ENCODE measurements at regions not wholly inside any gene's neighbourhood (a gene's known extent, or its start where the extent isn't known, plus 50 kb on each side); places are given as distances from the start of the nearest gene placed in this dataset.

DNA sequence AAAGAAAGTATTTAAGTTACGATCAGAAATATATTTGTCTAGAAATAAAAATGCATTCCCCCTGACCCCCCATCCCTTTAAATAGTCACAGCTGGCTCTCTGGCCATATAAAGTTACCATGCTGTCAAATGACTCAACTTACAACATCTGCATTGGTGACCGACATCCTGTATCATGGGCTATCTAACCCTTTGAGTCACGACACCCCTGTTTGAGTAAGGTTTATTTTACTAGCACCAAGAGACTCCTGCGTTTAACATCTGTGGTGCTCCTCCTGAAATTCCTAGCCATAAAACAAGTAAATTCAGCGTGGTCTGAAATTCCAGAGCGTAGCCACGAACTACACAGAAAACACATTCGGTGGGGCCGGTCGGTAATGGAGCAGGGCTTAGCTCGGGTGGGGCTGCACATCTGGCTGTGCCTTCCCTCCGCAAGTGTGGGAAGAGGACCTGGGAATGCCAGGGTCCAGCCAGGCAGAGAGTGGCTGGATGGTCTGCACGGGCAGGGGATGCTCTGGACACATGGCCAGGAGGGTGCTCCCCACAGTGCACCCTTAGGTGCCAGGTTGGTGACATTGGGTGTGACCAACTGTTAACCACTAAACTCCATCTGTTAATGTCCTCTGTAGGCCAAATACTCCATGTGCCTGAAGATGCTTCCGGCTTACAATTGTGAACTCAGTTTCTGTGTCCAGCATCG lies 53.0 kb upstream of the CLDN14 start:
- Mint-ChIP-seq H3K4me3 (ENCODE audit: unreplicated experiment) (no peak overlapping the region), H3K27me3 (ENCODE audit: low read depth) (peaks cover 12% of the 10 kb centered on the region), H3K36me3 (ENCODE audit: low read depth) (no peaks in the 10 kb centered on the region), H3K4me1 (ENCODE audit: low read depth) (peaks cover 11% of the 10 kb centered on the region), H3K27ac (ENCODE audit: unreplicated experiment) (no peak overlapping the region), H3K9me3 (ENCODE audit: low read depth) (no peaks in the 10 kb centered on the region)
- DNase-seq (ENCODE audit: low spot score), result no peak
- TF ChIP-seq, protein P1, sequence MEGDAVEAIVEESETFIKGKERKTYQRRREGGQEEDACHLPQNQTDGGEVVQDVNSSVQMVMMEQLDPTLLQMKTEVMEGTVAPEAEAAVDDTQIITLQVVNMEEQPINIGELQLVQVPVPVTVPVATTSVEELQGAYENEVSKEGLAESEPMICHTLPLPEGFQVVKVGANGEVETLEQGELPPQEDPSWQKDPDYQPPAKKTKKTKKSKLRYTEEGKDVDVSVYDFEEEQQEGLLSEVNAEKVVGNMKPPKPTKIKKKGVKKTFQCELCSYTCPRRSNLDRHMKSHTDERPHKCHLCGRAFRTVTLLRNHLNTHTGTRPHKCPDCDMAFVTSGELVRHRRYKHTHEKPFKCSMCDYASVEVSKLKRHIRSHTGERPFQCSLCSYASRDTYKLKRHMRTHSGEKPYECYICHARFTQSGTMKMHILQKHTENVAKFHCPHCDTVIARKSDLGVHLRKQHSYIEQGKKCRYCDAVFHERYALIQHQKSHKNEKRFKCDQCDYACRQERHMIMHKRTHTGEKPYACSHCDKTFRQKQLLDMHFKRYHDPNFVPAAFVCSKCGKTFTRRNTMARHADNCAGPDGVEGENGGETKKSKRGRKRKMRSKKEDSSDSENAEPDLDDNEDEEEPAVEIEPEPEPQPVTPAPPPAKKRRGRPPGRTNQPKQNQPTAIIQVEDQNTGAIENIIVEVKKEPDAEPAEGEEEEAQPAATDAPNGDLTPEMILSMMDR (IDR thresholded peaks at IDR 0.05), result no peak

- H3K4me1 Mint-ChIP-seq (ENCODE audit: low read depth), result peaks cover 11% of the 10 kb centered on the region
- H3K27ac Mint-ChIP-seq (ENCODE audit: unreplicated experiment), result no peak overlapping the region
- peaks cover 12% of the 10 kb centered on the region for H3K27me3 Mint-ChIP-seq (ENCODE audit: low read depth)
- H3K36me3 Mint-ChIP-seq (ENCODE audit: low read depth), result no peaks in the 10 kb centered on the region
- TF ChIP-seq, protein P1 (IDR thresholded peaks at IDR 0.05), result no peak
- H3K9me3 Mint-ChIP-seq (ENCODE audit: low read depth), result no peaks in the 10 kb centered on the region
- DNase-seq (ENCODE audit: low spot score), result no peak
- no peak overlapping the region for H3K4me3 Mint-ChIP-seq (ENCODE audit: unreplicated experiment)
These were observed 53.5 kb upstream of the CLDN14 start for GRCh38 chr21:36533468-36533848.

DNA sequence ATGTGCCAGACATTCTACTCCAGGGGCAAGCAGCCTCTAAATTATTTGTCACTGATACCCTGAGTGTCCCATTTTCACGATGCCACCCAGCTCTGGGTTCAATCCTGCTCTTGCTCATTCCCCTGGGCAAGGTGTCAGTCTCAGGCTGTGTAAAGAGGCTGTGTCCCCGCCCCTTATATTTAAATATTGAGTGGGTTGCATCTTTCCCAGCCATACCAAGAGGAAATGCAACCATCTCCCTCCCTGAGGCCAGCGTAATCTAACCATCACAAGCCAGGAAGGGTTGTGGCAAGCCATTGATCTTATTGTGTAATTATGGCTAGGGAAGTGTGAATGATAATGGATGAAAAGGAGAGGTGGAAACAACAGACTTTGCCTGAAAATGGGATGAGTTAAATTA lies 54.7 kb upstream of the CLDN14 start:
- Mint-ChIP-seq H3K27me3 (ENCODE audit: low read depth) (peaks cover 12% of the 10 kb centered on the region), H3K4me1 (ENCODE audit: low read depth) (peaks cover 10% of the 10 kb centered on the region), H3K4me3 (ENCODE audit: unreplicated experiment) (no peak overlapping the region), H3K36me3 (ENCODE audit: low read depth) (no peaks in the 10 kb centered on the region), H3K27ac (ENCODE audit: unreplicated experiment) (no peak overlapping the region), H3K9me3 (ENCODE audit: low read depth) (no peaks in the 10 kb centered on the region)
- TF ChIP-seq, protein P1 (IDR thresholded peaks at IDR 0.05), result no peak
- DNase-seq (ENCODE audit: low spot score), result no peak

DNA sequence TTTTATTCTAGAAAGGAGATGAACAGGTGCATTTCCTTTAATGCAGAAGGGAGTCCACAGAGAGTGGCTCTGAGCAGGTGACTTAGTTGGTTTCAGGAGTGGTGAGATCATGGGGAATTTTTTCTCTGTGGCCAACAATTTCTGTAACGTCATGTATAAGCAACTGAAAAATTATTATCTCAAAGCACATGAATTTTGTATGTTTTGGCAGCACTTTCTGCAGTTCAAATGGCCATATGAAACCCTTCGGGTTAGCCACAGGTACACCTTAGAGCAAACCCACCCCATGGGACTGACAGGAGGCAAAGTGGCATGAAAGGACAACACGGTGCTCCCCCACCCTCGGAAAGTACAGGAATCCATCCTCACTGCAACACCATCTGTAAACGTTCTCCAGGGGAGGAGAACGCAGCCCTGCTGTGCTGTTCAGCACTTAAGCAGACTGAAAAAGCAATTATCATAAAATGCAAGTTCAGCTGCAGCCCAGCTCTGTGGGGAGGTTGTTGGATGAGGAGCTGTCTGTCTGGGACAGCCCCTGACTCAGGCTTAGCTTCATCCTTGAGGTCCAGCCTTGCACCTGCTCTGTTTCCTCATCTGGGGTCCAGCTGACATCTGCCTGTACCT lies 55.8 kb upstream of the CLDN14 start:
- H3K27me3 Mint-ChIP-seq (ENCODE audit: low read depth), result peaks cover 9% of the 10 kb centered on the region
- H3K4me1 Mint-ChIP-seq (ENCODE audit: low read depth), result no peaks in the 10 kb centered on the region
- TF ChIP-seq, protein P1 (IDR thresholded peaks at IDR 0.05), result no peak
- no peak overlapping the region for H3K4me3 Mint-ChIP-seq (ENCODE audit: unreplicated experiment)
- no peaks in the 10 kb centered on the region for H3K9me3 Mint-ChIP-seq (ENCODE audit: low read depth)
- no peak for DNase-seq (ENCODE audit: low spot score)
- H3K36me3 Mint-ChIP-seq (ENCODE audit: low read depth), result no peaks in the 10 kb centered on the region
- no peak overlapping the region for H3K27ac Mint-ChIP-seq (ENCODE audit: unreplicated experiment)

DNA sequence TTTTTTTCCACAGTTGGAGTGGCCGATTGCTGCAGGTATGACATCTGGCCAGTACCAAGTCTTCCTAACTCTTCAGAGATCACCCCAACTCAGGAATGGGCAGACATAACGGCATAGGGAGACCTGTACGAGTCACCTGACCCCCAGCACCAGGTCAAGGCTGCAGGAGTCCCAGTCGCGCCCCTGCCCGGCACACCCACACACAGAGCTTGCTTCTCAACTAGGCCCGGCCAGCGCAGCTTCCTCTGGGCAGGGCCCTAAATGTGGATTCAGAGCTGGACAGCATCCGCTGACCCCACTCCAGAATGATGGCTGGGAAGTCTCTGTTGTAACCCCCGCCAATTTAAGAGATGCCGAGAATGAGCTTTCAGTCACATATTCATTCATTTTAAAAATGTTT lies 58.8 kb upstream of the CLDN14 start:
- no peaks in the 10 kb centered on the region for H3K36me3 Mint-ChIP-seq (ENCODE audit: low read depth)
- TF ChIP-seq, protein P1 (IDR thresholded peaks at IDR 0.05), result no peak
- no peaks in the 10 kb centered on the region for H3K9me3 Mint-ChIP-seq (ENCODE audit: low read depth)
- no peak overlapping the region for H3K27ac Mint-ChIP-seq (ENCODE audit: unreplicated experiment)
- no peaks in the 10 kb centered on the region for H3K4me1 Mint-ChIP-seq (ENCODE audit: low read depth)
- H3K27me3 Mint-ChIP-seq (ENCODE audit: low read depth), result peaks cover 23% of the 10 kb centered on the region
- H3K4me3 Mint-ChIP-seq (ENCODE audit: unreplicated experiment), result no peak overlapping the region
- DNase-seq (ENCODE audit: low spot score), result no peak

Measured in chondrocyte (in vitro differentiated cells).